ENCODE measurements at regions not wholly inside any gene's neighbourhood (a gene's known extent, or its start where the extent isn't known, plus 50 kb on each side); places are given as distances from the start of the nearest gene placed in this dataset.

GRCh38 chr7:26454180-26454579 is 162.5 kb downstream of the SNX10 start:
- no peak for TF ChIP-seq BHLHE40 (IDR thresholded peaks at IDR 0.05; ENCODE audit: borderline replicate concordance)
- no peak for TF ChIP-seq SP1 (IDR thresholded peaks at IDR 0.05)
- no peak for TF ChIP-seq TARDBP (IDR thresholded peaks at IDR 0.05)
- TF ChIP-seq PKNOX1 (IDR thresholded peaks at IDR 0.05), result no peak
- TF ChIP-seq CTBP1 (IDR thresholded peaks at IDR 0.05; ENCODE audit: borderline replicate concordance), result no peak

Data from HEK293T (cell line).